ENCODE measurements at regions not wholly inside any gene's neighbourhood (a gene's known extent, or its start where the extent isn't known, plus 50 kb on each side); places are given as distances from the start of the nearest gene placed in this dataset.

DNA sequence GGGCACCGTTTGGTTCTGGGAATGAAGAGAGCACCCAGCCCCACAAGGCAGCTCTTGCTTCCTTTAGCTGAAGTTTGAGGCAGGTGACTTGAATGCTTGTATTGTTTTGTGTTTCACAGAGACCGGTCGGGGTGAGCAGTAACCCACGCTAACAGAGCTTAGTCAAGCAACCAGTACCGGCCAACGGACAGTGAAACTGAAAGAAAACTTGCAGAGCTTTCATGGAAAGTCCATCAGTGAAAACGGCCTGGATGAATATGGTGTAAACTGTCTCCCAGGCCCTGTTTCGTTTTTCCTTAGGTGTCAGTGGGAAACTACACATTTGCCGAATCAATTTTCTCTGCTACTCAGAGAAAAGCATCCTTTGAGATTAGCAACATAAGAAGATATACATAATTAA, 101.1 kb downstream of the LYZL1 start:
- no peak overlapping the region for H3K27ac ChIP-seq
- TF ChIP-seq, protein P1, sequence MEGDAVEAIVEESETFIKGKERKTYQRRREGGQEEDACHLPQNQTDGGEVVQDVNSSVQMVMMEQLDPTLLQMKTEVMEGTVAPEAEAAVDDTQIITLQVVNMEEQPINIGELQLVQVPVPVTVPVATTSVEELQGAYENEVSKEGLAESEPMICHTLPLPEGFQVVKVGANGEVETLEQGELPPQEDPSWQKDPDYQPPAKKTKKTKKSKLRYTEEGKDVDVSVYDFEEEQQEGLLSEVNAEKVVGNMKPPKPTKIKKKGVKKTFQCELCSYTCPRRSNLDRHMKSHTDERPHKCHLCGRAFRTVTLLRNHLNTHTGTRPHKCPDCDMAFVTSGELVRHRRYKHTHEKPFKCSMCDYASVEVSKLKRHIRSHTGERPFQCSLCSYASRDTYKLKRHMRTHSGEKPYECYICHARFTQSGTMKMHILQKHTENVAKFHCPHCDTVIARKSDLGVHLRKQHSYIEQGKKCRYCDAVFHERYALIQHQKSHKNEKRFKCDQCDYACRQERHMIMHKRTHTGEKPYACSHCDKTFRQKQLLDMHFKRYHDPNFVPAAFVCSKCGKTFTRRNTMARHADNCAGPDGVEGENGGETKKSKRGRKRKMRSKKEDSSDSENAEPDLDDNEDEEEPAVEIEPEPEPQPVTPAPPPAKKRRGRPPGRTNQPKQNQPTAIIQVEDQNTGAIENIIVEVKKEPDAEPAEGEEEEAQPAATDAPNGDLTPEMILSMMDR (conservative IDR thresholded peaks at IDR 0.05), result no peak

DNA sequence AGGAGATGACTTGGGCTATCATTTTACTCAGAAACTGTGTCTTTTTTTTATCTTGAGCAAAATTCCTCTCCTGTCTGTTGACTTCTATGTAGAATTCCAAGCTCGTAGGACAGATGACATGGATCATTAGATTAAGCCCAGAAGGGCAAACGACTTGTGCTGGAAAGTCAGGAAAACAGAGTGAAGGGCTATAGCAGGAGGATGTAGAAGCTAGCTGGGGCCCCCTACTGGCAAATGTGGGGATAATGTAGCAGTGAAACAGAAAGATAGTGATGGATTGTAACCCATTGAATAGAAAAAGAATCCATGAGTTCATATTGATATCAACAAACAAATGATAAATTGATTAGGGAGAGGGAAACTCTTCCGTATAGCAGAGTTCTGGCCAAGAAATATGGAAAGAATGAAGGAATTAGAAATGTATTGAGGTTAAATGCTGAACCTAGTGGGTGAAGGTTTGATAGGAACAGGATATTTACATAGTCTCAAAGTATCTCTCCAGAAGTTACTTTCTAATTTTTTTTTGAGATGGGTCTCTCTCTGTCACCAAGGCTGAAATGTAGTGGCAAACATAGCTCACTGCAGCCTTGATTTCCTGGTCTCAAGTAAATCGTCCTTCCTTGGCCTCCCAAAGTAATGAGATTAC, 103.6 kb downstream of the LYZL1 start:
- no peak overlapping the region for H3K27ac ChIP-seq
- TF ChIP-seq, protein P1 (conservative IDR thresholded peaks at IDR 0.05), result peak; percentile 87

DNA sequence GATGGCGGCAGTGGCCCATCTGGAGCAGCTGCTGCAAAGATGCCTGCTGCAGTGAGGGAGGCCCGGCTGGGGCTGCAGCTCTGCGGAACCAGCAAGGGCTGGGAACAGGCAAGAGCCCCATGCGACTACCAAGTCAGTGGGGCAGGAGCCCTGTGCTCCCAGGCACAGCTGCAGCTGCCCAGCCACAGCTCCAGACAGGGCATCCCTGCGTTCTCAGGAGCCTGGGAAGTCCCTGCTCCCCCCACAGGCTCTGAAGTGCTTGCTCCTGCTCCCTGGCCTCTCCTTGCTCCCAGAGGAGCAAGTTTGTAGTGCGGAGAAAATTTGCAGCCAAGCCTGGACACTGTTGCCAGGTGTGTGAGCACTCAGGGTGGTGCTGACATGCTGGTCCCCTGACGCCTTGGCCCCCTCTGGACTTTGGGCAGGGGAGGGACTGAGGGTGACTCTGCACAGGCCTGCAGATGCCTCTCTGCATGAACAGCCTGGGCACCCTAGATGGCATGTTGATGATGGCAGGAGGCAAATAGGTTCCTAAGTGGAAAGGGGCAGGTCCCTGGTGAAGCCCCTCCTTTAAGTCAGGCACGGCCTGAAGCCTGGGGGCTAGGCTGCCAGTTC, 105.6 kb downstream of the LYZL1 start:
- TF ChIP-seq, protein P1 (conservative IDR thresholded peaks at IDR 0.05), result no peak
- H3K27ac ChIP-seq, result no peak overlapping the region

DNA sequence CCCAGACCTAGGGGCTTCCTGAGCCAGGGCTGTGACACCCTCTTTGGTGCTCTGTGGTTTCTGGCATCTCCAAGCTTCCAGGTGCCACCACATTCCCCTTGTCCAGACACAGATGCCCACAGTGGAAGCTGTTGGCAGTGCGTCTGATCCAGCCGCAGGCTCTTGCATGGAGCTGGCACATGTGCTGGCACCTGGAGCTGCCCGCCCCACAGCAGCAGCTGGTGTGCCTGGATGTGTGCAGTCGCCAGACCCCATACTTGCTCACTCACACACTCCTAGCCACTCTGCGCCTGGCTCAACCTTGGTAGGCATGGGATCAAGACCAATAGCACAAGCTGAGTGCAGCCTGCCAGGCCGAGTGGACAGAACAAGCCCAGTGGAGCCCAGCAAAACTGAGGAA, 106.5 kb downstream of the LYZL1 start:
- H3K27ac ChIP-seq, result no peak overlapping the region
- TF ChIP-seq, protein P1 (conservative IDR thresholded peaks at IDR 0.05), result no peak

DNA sequence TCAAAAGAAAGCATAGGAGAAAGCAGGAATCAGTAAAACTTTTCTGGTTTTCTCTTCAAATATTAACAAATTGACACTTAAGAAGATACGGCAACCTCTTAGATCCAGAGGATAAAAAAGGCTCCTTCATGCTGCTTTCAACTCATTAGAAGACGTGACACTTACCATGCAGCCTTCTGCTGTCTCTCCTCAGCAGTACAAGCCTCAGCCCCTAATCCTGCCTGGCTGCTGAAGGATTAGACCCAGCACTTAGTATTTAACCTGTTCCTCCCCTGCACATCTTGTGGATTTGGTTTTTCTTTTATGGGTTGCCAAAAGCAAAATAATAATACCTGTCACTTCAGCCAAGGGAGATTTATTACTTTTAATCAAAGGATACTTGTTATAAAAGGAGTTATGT, 108.4 kb downstream of the LYZL1 start:
- TF ChIP-seq, protein P1 (conservative IDR thresholded peaks at IDR 0.05), result no peak
- H3K27ac ChIP-seq, result no peak overlapping the region

DNA sequence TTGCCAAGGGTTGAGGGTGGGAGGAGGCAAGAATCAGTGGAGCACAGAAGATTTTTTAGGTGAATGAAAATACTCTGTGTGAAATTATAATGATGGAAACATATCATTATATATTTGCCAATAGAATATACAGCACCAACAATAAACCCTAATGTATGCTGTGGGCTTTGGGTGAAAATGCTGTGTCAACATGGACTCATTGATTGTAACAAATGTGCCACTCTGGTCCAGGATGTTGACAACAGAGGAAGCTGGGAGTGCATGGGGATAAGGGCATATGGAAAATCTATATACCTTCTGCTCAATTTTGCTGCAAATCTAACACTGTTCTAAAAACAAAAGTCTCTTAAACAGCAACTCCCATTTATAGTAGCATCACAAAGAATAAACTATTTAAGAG, 114.3 kb downstream of the LYZL1 start:
- H3K27ac ChIP-seq, result no peak overlapping the region
- TF ChIP-seq, protein P1 (conservative IDR thresholded peaks at IDR 0.05), result no peak

DNA sequence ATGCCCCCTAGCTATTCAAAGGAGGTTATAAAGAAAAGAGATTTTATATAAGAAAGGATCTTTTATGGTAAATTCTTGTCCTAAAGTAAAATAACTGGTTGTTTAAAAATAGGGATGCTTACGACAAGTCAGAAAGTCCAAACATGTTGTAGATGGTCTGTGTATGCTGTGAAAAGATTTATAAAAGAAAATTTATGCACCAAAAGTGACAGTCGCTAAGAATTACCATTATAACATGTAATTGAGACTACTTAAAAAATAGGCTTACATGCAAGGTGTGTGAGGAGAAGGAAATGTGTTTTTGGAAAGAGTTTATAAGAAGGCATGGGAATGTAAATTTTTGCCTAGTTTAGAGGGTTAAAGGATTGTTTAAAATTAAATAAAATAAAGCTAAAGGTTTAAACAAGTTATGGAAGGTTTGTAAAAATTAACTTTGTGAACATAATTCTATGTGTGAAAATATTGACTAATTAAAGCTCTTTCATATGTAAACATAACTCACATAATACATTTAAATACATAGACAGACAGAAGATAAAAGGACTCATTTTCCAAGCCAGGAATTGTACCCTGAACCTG, 118.5 kb downstream of the LYZL1 start:
- H3K27ac ChIP-seq, result no peak overlapping the region
- TF ChIP-seq, protein P1 (conservative IDR thresholded peaks at IDR 0.05), result no peak
